ENCODE measurements at regions not wholly inside any gene's neighbourhood (a gene's known extent, or its start where the extent isn't known, plus 50 kb on each side); places are given as distances from the start of the nearest gene placed in this dataset.

DNA sequence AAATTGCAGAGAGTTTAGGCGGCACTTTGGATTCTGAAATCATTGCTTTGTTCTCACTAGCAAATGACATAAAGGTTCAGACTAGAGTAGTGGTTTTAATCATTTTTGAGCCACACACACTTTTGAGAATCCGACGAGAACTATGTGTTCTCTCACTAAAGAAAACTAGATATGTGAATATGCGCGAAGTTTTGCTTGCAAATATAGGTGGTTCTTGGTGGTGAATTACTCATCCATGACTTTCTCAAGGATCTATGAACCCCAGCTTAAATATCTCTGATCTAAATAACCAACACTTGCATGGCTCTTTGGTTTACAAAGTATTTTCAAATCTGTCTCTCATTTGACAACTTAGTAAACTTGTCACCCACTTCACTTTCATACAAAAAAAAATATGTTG, 54.8 kb downstream of the NOG start:
- DNase-seq: no peak

DNA sequence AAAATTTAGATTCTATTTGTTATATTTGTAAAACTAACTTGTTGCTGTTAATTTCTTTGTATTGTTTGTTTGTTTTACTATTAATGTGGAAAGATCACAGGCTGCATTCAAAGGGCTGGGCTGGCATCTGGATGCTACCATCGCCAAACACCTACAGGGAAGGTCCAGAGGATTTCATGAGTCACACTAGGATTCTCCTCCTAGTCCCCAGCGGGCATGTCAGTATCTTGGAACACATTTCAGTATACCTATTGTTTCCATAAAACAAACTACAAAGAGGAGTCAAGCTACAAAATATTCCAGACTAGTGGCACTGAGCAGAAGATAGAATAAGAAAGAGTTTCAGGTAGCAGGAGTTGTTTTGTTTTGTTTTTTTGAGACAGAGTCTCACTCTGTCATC, 55.3 kb downstream of the NOG start:
- no peak for DNase-seq

DNA sequence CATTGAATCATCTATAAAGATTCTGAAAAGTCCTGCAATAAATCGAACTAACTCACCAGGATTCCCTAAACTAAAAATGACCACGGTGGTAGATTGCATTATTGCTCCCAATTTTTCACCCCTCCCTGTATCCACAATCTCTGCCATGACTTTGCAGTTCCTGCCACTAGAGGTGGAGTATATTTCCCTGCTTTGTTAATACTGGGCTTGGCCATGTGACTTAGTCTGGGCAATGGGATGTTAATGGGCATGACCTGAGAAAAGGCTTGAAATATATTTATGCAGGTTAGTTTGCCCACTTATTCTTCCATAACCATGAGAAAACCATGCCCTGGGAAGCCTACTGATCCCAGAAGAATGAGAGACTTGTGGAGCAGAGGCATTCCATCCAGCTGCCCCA, 59.1 kb downstream of the NOG start:
- no peak for DNase-seq

DNA sequence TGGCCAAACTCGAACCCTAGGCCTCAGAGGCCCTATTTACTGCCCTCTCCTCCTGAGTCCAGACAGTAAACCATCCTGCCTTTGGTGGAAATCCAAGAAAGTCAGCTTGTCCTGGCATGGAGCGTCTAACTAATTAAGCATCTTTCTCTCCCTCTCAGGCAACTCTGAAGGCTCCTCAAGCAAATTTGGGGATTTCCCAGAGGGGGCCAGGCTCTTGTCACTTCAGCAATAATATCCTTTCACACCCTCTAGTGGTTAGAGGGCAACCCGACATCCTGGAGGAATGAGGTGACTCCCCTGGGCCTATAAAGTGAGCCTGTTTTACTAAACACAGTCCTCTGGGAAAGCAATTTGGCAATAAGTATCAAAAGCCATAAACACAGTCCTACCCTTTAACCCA, 60.4 kb downstream of the NOG start:
- DNase-seq: peak; percentile 52

DNA sequence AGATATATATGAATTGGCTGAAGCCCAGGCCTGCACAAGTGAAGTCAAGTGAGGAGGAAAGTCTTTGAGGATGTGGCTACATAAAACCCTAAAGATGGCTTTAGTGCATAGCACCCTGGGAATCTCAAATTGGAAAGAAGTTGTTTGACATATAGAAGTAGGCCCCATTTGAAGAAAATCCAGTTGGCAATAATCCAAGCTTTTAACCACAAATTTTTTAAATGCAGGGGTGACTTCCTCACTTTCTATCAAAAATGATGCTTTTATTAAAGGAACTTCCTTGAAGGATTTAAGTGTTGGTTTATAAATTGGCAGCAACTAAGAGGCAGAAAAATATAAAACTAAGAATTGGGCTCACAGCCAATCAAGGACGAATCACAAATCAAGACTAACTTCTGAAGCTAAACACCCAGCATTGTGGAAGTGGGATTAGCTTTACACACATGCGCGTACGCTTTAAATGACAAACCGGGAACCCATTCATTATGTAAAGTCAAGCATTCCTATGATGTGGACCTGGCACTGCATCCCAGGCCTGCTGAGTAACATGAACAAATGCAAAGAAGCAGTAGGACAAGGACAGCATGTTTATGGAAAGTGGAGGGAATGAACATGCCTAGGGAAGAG, 63.3 kb downstream of the NOG start:
- no peak for DNase-seq

DNA sequence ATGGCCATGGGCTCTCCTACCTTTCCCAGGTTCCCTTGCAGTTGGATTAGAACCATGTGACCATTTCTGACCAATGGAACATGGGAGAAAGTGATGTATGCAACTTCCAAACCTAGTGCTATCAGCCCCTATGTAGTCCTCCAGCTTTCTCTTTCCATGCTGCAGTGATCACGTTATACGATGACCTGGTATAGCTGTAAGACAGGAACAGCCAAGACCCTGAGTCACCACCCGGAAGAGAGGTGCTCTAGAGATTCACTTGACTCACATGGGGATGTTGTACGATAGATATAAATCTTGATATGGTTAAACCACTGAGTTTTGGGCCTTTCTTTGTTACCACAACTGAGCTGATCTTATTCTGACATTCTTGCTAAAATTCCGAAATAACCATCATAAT, 65.1 kb downstream of the NOG start:
- no peak for DNase-seq

DNA sequence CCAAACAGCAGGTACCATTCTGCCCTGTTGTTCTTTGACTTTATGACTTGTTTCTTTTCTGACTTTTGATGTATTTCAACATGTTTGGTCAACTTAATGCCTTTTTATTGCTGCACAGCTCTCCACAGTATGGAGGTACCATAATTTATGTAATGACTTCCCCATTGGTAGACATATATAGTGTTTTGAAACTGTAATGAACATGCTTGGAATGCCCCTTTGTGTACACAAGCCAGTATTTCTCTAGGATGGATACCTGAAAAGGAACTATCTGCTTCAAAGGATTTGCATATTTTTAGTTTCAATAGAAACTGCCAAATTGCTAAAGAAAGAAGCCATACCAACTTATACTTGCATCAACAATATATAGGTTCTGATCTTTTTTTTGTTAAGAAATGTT, 66.1 kb downstream of the NOG start:
- no peak for DNase-seq

DNA sequence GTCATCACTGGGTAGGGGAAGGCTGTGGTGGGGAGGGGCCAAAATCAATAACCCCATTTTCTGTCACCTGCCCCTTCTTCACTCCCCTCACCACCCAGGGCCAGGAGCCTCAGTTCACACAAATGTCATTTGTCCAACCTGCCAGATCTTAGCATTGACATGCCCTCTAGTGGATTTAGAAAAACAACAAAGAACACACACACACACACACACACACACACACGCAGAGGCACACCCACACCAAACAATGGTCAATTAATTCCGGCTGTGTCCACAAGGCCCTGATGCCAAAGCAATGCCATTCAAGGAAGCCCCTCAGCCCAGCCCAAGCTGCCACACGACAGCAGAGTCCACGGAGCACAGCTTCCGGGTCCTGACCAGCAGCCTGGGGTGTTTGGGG, 68.4 kb downstream of the NOG start:
- no peak for DNase-seq

DNA sequence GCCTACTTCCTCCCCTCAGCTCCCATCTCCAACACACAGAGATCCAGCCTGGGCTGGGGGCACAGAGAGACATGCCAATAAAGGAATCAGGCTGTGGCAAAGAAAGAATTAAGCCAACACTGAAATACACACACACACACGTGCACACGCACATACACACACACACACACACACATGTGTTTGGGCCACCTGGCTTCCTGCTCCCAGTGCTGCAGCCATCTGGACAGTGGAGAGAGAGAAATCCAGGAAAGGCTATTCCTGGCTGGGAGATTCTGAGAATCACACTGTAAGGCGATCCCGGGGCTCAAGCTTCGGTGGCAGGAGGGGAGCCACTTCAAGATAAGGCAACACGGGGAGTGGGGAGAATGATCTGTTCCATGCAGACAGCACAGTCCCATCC, 72.4 kb downstream of the NOG start:
- DNase-seq: peak; percentile 46

DNA sequence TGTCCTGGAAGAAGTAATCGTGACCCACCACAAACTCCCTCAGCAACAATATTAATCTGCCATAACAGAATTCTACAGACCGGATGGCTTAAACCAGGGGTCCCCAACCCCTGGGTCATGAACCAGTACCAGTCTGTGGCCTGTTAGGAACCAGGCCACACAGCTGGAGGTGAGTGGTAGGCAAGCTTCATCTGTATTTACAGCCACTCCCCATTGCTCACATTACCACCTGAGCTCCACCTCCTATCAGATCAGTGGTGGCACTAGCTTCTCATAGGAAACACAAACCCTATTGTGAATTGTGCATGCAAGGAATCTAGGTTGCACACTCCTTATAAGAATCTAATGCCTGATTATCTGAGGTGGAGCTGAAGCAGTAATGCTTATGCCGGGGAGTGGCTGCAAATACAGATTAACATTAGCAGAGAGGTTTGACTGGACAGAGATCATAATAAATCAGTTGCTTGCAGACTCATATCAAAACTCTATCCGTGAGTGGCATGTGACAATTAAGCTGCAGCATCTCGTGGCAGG, 74.5 kb downstream of the NOG start:
- no peak for DNase-seq

DNA sequence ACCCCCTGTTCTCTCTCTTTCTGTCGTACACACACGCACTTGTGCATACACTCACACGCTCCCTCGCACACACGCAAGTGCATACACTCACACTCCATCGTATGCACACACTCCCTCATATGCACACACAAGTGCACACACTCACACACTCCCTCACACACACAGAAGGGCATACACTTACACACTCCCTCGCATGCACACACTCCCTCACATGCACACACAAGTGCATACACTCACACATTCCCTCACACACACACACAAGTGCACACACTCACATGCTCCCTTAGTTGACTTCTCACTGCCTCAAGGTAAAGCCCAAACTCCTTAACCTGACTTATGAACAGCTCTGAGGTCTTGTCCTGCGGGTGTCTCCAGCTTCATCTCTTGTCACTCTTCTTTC, 78.7 kb downstream of the NOG start:
- no peak for DNase-seq

DNA sequence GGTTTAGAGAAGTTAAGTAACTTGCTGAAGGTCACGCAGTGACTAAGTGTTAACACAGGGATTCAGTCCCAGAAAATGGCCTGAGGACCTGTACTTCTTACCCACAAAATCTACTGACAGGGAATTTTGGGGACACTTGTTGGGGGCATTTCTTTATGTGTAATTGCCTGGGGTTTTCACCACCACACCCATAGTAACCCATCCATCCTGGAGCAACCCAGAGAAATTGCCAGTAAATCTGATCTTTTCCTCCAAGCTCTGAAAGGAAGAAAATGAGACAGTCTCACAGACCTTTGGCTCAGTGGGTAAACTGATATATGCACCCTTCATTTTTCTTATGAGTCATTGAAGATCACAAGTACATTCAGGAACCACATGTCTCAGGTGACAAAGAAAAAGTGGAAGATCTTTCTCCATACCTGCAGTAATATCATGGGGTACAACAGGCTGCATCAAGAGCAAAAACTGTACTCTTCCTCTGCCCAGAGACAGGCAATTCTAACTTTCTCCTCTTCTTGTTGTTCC, 81.0 kb downstream of the NOG start:
- no peak for DNase-seq

DNA sequence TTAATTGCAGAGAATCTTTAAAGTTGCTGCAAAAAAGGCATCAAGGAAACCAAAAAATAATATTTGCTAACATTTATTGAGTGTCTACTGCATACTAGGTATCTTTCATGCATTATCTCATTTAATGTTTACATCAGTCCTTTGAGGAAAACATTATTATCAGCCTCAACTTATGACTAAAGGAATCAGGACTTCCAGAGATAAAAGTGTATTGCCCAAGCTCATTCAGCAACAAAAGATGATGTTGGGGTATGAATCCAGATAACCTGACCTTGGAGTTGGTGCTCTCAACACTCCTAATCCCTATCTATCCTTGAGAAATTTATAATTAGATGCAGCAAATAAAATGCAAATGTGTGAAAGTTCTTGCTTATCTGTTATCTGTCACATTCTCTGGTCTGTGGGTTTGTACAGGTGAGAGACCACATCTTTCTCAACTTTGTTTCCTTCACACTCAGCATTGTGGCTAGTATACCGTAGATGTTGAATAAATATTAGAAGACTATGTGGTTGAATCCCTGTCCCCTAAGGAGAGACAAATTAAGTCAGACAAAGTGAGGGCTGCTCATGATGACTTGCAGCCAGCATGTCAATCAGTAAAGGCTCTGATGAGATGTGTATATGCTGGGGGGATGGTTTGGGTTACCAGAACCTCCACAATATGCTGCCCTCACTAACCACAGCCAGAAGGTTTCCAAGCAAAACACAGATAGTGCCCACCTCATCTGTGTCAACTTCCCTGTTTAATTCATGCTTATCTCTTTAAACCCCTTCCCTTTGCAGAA, 82.6 kb downstream of the NOG start:
- no peak for DNase-seq

DNA sequence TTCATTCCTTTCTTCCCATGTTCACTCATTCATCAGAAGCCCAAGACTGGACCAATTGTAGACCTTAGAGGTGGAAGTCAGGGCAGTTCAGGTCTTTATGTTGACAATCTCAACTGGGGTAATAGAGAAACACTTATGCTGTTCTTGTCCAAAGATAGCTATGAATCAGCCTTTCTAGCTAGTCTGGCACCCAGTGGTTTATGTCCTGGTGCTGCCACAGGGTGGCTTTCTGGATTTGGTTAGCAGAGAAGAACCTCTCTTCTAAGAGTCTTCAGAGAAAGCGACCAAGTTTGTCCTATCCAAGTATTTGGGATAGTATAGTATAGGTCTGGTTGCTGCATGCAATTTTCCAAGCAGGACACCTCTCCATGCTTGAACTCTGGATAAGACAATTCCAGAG, 83.3 kb downstream of the NOG start:
- DNase-seq: no peak

DNA sequence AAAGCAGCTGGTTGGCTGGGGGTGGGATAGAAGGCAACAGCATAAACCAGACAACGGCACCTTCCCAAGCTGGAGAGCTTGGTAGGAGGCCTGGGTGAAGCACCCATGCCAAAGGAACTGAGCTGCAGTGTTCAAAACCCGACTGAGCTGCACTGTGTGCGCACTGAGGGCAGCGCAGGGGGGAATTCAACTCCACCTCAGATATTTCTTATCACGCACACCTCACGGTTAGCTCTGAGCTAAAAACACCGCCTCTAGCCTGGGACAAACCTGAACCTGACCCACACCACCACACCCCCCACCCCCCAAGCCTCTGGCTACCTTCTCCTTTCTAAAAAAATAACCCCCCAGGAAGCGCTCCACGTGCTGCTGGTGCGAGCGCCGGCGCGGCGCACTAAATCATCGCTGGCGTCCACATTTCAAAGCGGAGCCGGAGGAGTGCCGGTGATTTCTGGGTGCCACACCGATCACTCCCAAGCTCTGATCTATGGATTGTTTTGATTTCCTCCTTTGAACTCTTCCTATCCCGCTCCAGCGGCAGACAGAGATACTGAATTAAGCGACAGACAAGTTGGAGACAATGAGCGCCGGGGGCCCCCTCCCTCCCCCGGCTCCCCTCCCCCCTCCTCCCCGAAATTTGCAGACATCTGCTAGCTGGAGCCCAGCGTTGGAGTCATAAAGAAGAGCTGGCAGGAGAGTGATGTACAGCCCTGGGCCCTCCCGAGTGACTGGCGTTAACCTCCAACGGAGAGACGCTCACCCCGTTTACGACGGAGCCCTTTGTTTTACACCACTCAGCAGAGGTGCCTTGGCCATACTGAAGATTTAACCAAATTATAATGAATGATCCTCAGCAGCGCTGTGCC, 85.0 kb downstream of the NOG start:
- DNase-seq: peak; percentile 89

DNA sequence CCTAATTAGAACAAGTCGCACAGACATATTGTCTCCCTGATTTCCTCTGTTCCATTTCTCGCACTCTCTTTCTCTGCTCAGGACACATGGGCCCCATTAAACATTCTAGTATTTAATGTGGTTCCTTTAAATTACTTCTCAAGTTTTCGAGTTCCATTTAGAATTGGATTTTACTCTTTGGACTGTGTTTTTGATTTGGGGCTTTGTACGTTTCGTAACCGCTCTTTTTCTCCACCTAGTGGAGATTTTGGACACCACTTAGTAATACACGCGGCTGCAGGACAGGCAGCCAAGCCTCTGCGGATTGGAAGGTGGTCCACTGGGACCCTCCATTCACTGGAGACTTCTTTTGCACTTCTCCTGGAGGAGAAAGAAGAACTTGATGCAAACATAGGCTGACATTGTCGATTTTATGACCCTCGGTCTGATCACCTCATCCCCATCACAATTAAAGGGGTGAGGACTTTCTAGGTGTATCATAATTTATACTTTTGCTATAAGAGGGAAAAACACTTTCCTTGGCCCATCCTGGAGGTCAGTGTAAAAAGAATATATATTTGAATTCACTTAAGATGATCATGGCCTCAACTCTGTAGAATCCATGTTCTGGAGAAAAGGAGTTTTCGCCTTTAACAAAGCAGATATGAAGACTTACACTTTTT, 85.7 kb downstream of the NOG start:
- DNase-seq: peak; percentile 78

DNA sequence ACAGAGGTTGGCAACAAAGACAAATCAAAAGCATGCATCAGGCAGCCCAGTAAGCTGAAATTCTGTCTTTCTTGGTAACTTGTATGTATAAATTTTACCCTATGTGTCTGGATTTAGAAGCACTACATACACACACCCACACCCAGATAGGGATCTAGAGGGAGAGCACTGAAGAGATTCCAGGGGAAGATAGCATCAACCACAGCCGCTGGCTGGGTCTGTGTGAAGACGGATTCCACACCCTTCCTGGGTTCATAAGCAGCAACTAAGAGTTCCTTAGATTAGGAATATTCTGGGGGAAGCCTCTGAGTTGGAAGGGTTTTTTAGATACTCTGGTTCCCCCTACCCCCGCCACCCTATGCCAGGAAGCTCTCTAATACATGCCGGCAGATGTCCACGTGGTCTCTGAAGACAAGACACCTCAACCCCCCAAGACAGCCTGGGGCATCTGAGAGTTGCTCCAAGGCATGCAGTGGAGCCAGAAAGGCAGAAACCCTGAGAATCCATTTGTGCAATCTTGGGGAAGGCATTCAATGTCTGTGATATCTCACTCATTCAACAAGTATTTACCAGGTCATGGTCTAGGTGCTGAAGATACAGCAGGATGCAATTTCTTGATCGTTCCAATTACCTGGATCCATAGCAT, 86.4 kb downstream of the NOG start:
- no peak for DNase-seq

DNA sequence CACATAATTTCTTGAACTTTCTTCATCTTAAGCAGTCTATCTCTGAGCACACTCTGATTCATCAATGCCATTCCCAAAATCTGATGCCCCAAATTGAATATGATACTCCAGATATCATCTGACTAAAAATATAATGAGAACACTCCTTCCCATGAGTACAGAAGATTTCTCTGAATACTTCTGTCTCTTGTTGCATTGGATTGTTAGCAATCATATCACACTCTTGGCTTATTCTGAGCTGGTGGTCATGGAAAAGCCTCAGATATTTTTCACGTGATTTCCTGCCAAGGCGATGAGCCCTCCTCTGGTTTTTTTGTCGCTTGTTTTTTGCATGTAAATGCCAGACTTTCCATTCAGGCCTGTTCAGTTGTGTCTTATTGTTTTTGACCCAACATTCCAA, 87.2 kb downstream of the NOG start:
- no peak for DNase-seq

DNA sequence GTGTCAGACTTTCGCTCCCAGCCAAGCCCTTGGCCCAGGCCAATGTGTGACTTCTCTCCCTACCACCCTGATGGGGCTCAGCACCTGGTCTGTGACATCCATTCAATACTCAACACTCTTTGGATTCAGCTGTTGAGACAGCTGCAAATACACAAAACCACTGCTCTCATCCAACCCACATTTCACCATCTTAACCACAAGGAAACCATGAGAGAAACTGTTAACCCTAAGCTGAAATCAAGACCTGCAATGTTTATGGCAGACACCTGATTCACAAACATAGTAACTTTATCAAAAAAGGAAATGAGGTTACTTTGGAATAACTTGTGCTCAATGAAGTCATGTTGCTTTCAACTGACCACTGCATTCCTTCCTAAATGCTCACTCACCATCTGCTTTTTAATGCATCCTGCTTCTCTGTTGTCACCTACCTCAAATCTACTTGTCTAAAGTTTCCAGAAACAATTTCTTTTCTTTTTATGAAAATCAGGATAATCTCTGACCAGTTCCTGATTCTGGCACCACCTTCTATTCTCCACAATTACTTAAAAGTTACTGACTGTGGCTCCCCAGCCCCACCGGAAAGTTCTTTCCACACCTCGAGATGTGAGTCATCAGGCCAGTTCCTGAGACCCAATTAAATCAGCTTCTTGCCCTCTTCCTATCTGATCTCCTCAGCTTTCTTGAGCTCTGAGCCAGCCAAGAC, 88.2 kb downstream of the NOG start:
- DNase-seq: no peak

DNA sequence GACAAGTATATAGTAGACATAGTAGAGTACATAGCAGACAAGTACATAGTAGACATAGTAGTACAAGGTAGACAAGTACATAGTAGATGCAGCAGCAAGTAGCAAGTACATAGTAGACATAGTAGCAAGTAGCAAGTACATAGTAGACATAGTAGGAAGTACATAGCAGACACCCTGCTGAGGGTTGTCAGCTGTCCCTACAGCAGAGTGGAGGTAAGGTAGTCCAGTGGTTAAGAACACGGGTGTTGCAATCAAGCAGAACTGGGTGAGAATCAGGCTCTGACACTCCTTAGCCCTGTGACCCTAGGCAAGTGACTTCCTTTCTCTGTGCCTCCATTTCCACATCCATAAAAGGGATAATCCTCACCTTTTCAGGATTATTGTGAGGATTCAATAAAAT, 94.7 kb downstream of the NOG start:
- DNase-seq: no peak

DNA sequence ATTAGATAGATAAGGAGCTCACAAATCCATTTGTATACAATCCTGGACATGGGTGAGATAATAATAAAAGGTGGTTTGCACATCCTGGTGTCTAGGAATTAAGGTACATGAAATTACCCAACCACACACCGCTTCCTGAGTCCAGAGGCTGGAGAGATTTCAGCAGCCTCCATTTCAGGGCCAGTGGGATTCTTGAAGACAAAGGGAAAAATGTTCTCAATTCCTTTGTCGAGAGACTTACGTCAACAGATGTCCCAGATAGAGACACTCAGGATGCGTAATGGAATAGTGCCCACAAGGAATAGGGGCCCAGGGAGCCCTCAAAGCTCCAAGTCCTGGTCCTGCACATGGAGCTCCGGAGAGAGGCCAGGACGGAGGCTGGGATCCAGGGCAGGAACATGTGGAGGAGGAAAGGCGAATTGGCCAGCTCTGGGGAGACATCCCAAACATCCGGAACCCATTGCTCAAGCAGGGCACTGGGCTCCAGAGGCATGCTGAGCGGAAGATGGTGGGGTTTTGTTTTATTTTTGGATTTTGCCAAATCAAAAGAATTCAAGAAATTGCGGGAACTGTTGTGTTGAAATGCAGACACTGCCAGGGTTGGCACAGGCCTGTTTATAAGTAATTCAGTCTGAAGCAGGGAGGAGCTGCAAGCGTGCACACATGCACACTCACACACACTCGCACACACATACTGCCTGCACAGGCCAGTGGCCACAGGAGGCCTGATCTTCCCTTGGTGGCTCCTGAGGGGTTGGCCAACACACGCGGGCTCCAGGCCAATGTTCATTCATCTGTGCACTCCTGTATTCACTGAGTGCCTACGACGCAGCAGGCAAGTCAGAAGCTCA, 97.2 kb downstream of the NOG start:
- peak; percentile 53 for DNase-seq

Measured in NCI-H2171 treated with DMSO at 0.1 percent for 48 hours (cell line).